HG02763 (cell line): ENCODE measurements at regions not wholly inside any gene's neighbourhood (a gene's known extent, or its start where the extent isn't known, plus 50 kb on each side); places are given as distances from the start of the nearest gene placed in this dataset.

Experiments
- ATAC-seq: cut with Tn5 transposase; IDR thresholded peaks from one replicate; pipeline ENCODE4 v1.9.1; 2021; ENCODE audit warnings: mild to moderate bottlenecking, moderate library complexity; ENCODE audit not compliant: unreplicated experiment

DNA sequence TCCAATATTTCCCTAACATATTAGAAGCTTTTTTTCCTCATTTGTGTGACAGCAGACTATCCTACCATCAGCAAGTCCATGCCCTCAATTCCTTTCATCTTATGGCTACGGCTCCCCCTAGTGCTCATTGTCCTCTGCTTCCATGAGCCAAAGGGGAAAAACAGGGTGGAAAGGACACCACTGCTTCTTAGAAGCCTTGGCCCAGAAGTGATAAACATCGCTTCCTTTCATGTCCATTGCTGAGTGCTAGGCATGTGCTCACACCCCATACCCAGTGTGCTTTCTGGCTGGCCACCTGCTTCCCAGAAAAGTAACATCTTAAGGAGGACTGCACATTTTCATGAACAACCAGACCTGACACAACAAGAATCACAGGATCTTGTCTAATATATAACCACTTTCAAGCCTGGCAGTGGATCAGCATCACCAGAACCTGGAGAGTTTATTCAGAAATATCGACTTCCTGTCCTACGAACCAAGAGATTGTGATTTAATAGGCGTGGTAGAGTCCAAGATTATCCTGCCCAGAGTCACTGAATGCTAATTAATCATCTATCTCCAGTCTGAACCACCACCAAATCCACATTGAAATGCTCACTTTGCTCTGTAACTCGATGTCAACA, 650.5 kb upstream of the SORCS1 start:
- no peak for ATAC-seq

DNA sequence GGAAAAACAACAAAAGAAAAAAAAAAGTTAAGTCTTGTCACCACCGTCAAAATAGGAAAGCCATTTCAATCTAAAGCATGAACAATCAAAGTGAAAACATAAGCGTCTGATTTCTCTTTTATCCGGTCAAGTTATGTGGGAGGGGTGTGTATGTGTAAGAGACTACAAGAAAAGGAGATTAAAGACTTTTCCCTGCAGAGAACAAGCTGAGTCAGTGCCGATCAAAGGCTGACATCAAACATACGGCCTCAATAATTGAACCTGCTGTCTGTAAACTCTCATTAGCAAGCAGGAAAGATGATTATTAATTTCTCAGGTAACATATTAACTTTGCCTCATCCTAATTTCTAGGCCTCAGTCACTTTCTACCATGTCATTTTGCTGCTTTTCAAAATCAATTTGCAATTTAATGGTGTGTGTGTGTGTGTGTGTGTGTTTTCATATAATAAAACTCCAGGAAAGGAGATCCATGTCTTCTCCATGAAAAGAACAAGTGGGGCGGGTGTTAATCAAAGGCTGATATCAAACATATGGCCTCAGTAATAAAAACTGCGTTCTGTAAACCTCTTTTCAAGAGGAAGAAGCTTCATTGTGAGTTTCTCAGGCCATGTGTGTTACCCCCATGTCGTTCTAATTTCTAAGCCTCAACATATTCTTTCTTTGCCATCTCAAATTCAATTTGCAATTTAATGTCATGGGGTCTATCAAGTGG, 649.1 kb upstream of the SORCS1 start:
- ATAC-seq, result no peak

- no peak for ATAC-seq
Observed at GRCh38 chr10:107809889-107810288, 645.4 kb upstream of the SORCS1 start.

DNA sequence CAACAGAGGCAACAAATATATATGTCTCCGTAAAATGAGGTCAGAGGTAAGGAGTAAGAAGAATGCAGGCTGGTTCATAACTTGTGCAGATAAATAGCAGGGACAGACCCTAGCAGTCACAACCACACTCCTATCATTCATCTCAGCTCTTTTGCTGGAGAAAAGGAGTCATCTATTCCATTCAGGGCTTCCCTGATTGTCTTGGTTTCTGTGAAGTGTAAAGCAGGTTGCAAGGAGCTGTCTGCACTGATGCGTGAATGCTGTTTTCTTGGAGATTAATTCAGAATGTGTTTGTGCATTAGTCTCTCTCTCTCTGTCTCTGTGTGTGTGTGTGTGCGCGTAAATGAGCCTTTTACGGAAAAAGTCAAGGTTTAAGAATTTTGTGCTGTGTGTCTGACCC, 643.3 kb upstream of the SORCS1 start:
- no peak for ATAC-seq

DNA sequence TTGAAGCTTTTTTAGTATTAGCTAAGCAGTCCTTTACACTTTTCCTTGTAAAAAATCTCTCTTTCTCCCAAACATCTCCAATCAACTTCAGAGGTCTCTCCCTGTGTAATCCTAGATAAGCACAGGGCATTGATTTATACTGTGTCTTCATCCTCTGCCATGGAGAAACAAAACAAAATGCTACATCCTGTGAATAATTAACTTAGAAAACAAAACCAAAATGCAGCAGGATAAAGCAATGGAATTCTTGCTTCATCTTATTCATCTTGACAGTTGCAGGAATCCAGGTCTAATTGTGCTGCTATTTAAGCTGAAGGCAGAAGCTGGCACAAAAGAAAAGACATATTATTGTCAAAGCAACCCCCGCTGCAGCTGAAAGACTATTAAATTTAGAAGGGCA, 641.5 kb upstream of the SORCS1 start:
- ATAC-seq, result no peak

DNA sequence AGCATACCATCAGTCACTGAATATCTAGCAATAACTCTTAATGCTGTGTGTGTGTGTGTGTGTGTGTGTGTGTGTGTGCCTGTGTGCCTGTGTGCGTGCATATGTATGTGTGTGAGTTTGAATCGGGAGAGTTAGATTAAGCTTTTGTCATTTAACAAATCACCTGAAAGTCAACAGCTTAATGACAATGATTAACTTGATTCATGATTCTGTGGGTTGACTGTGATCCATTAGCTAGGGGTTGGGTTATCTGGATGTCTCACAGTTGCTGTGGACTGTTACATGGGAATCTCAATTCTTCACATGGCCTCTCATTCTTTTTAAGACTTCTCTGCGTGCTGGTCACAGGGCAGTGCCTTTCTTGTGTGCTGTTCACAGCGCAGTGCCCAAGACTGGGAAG, 639.0 kb upstream of the SORCS1 start:
- ATAC-seq, result no peak

- ATAC-seq, result no peak
Observed at GRCh38 chr10:107800061-107800460, 635.6 kb upstream of the SORCS1 start.

DNA sequence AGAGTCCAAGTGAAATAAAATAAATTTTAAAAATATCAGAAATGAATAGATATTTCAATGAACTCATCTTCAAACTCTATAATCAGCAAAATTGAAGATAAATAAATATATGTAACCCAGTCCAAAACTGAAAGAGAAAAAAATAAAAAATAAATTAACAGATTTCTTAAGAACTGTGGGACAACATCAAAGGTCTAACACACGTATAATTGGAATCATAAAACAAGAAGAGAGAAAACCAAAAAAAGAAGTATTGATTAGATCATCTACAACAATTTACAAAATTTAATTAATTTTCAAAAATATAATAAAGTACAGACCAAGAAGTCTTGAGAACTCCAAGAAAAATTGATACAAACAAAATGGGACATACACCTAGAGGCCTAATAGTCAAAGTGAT, 625.8 kb upstream of the SORCS1 start:
- no peak for ATAC-seq

DNA sequence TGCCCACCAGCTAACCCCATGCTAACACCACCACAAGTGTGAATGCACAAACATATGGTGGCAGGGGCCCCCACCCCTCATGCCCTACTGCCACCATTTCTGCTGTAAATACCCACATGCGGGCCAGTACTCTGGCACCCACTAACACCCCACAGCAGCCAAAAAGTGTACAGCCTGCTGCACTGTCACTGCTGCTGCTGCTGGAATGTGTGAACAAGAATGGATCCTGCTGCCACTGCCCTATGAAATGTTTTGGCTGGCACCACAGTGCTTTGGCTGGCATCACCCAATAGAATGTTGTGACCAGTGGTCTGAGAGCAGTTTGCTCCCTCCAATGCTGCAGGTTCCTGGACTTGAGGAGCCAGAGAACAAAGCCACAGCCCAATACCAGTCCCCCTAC, 606.6 kb upstream of the SORCS1 start:
- no peak for ATAC-seq

- ATAC-seq, result no peak
Observed at GRCh38 chr10:107767185-107767584, 602.7 kb upstream of the SORCS1 start.

DNA sequence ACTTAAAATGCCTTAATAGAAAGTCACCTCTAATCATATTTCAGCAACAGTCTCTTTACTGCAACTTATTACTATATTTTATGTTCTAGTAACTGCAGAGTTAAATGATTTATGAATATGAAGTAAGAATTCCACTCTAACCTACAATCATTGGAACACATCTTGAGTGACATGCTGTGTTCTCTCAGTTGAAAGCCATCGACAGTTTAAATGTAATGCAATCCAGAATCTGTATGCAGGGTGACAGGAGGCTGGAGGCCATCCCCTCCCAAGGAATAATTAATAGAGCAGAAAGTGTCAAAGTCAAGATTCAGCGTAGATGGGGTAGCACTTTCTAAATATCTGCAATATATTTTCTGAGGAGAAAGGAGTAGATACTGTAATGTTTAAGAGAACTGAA, 590.3 kb upstream of the SORCS1 start:
- ATAC-seq, result no peak

DNA sequence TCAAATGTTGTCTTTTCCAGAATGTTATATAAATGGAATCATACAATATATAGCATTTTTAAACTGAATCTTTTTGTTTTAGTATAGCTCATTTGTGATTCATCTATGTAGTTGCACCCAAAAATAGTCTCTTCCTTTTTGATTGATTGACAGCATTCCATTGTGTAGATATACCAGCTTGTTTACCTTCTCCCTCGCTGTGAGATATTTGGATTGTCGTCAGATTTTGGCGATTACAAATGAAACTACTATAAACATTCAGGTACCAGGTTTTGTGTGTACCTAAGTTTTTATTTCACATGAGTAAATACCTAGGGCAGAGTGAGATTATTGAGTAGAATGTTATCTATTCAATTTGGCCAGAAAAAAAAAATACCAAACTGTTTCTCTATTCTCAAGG, 584.7 kb upstream of the SORCS1 start:
- no peak for ATAC-seq

DNA sequence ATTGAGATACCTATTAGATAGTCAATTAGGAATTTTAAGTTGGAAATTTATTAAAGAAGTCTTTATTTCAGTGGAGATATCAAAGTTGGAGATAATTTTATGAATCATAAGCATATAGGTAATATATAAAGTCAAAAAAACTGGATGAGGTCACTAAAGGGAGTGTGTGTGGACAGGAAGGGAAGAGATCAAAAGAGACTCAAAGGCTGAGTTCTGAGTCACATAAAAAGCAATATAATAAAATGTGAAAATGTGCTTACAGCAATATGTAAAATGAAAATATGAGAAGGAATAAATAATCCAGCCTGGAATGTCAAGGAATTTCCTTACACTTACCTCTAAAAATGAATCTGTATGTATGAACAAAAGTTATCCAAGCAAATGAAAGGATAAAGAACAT, 583.3 kb upstream of the SORCS1 start:
- no peak for ATAC-seq

DNA sequence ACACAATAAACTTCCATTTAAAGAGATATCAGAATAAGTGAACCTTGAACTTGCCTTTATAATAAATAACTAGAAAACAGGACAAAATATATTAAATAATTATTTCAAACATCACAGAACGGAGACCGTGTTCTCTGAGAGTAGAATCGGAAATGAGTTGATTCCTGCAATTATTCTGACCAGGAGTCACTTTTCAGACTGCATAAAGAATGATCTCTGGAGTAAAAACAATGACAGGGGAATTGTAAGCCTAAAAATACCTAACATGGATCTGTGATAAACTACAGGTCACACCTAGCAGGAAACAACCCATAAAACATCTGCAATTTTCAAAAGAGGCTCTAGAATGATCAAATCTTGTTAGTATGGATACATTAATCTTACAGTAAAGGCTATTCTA, 577.5 kb upstream of the SORCS1 start:
- no peak for ATAC-seq

- ATAC-seq, result no peak
Observed at GRCh38 chr10:107740962-107741690, 576.6 kb upstream of the SORCS1 start.

- no peak for ATAC-seq
Observed at GRCh38 chr10:107739951-107740350, 575.4 kb upstream of the SORCS1 start.

DNA sequence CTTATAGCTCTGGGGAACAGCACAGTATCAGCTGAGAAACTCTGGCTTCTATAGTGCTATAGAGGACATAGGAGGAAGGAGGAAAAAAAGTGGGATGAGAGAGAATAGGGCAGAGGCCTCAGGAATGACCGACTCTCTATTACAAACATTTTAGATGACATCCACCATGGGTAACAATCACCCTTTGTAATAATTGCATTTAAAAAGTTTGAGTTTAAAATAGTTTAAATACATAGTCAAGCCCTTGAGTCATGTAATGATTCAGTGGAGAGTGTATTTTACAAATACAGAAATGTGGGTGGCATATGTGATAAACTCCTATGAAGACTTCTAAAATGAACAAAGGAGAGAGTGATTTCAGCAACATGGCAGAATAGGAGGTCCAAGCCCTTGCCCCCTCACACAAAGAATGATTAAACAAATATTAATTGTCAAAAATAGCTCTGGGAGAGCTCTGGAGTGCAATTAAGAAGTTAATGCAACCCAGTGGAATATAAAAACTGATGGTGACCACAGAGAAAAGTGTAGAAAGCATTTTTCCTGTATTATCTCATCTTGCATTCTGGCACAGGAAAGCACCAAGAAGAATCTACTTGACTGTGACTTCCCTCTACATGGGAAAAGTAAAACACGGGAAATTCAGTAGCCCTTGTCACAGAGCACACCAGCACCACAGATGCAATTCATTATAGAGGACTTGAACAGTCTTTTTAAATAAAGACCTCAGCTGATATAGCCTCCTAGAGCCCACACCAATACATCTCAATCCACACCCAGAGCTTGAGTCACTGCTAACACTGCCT, 569.0 kb upstream of the SORCS1 start:
- ATAC-seq, result no peak

GRCh38 chr10:107732045-107732444, 567.5 kb upstream of the SORCS1 start:
- no peak for ATAC-seq

DNA sequence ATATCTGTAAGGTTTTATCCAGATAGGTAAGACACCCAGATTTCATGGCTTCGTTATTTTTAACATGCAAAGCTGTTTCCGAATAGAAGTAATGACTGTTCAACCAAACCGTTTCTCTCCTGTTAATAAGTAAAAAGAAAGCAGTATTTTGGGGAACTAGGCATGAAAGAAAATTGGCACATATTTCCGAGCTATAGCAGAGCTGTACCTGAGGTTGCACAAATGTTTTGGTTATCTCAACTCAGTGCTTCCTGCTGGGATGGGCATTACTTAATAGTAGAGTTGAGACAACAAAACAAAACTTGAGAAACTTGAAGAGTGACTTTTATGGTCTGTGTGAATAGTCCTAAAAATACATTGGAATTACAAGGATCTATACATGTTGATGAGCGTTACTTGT, 564.3 kb upstream of the SORCS1 start:
- ATAC-seq, result no peak

DNA sequence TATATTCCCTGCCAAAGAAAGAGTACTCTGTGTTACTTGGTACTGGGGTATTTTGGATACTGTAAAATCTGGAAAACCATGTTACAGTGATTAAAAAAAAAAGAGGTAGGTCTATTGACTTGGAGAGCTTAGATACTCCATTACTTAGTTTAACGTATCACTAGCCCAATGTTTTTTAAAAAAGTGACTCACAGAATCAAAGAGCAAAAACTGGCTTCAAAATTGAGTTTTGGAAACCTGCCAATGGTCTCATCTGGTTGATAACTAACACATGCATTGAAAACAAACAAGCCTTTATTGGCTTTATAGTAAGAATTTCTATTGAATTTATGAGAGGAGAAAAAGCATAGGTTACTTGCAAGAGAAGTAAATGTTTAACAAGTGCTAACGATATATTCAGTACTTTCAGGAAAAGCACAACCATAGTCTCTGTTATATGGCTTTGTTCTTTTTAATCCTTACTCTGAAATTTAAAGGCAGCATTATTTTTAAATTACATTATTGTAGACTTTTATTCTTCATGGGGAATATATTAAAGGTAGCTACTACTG, 563.3 kb upstream of the SORCS1 start:
- ATAC-seq, result no peak

DNA sequence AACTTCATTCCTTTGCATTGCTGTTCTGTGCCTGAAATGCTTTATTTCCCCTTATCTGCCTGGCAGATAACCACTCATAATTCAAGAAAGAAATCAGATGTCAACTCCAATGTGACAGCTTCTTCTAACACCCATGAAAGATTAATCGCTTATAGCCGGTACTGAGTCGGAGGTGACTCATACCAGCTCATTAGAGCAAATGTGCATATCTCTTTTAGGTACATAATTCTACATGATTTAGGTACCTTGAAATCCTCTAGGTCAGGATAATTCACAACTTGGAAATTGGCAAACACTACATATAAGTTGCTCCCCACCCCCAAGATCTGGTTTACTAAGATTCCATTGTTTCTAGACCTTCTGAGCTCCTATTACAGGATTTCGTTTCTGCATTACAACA, 554.4 kb upstream of the SORCS1 start:
- no peak for ATAC-seq
